ENCODE measurements at regions not wholly inside any gene's neighbourhood (a gene's known extent, or its start where the extent isn't known, plus 50 kb on each side); places are given as distances from the start of the nearest gene placed in this dataset.

- Histone ChIP-seq H3K27me3 (no peaks in the 10 kb centered on the region), H3K4me1 (no peaks in the 10 kb centered on the region), H3K36me3 (no peaks in the 10 kb centered on the region), H3K27ac (no peak overlapping the region), H4K20me1 (no peaks in the 10 kb centered on the region), H3K9ac (no peak overlapping the region), H3K4me2 (no peak overlapping the region), H3K9me3 (no peaks in the 10 kb centered on the region), H3K4me3 (no peak overlapping the region)
- no peak for TF ChIP-seq Cebpa-rat (IDR thresholded peaks at IDR 0.05)
Observed at GRCh38 chr16:75971334-75971733, 245.0 kb upstream of the CPHXL start.

GRCh38 chr16:75983296-75983695 is 257.0 kb upstream of the CPHXL start:
- H3K27me3 ChIP-seq: no peaks in the 10 kb centered on the region
- TF ChIP-seq Cebpa-rat (IDR thresholded peaks at IDR 0.05): no peak

DNA sequence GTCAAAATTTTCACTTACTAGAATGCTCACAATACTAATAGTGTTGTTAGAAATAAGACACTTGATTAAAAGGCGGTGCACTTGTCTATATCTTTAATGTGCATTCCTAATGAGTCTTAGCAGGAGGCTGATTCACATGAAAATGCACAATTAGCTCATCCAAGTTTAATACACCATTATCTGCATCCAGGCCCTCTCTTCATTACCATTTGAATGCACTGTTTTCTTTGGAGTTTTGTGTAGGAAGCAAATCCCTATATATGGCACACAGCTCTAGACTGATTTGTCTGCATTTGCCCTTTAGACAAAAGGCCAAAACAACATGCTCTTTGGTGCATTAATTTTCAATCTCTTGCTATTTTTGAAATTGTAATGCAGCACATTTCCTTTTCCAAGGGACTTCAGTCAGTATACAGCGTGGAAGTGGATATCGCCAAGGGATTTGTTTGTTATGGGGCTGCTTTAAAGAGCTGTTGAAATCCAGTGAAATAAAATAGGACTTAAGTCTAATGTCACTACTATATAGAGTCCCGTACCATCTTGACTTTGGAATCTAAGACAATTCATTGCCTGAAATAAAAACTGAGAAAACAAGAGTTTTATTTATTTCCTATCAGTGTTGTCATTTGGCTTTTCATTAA is 257.6 kb upstream of the CPHXL start:
- TF ChIP-seq Cebpa-rat (IDR thresholded peaks at IDR 0.05): no peak
- Histone ChIP-seq H3K9me3 (0 out of 2 replicates have a peak, but pooled peaks cover 5% of the 10 kb centered on the region), H3K36me3 (no peaks in the 10 kb centered on the region), H3K27me3 (no peaks in the 10 kb centered on the region), H4K20me1 (no peaks in the 10 kb centered on the region), H3K4me3 (no peak overlapping the region), H3K4me2 (no peak overlapping the region), H3K9ac (no peak overlapping the region), H3K4me1 (no peaks in the 10 kb centered on the region), H3K27ac (no peak overlapping the region)

More at GRCh38 chr16:75983296-75983695, 257.0 kb upstream of the CPHXL start:
- Histone ChIP-seq H3K9ac (no peak overlapping the region), H3K4me2 (no peak overlapping the region), H3K4me3 (no peak overlapping the region), H3K9me3 (0 out of 2 replicates have a peak, but pooled peaks cover 5% of the 10 kb centered on the region), H3K36me3 (no peaks in the 10 kb centered on the region), H4K20me1 (no peaks in the 10 kb centered on the region), H3K4me1 (no peaks in the 10 kb centered on the region), H3K27ac (no peak overlapping the region)

GRCh38 chr16:75987323-75987722 is 261.0 kb upstream of the CPHXL start:
- Histone ChIP-seq H3K9me3 (0 out of 2 replicates have a peak, but pooled peaks cover 5% of the 10 kb centered on the region), H4K20me1 (no peaks in the 10 kb centered on the region), H3K27me3 (no peaks in the 10 kb centered on the region), H3K4me3 (no peak overlapping the region), H3K9ac (no peak overlapping the region), H3K4me1 (no peaks in the 10 kb centered on the region), H3K4me2 (no peak overlapping the region), H3K36me3 (no peaks in the 10 kb centered on the region), H3K27ac (no peak overlapping the region)
- TF ChIP-seq Cebpa-rat (IDR thresholded peaks at IDR 0.05): no peak

GRCh38 chr16:75996491-75996890 is 270.2 kb upstream of the CPHXL start:
- Histone ChIP-seq H3K4me1 (no peaks in the 10 kb centered on the region; the same call in 1 of the 2 replicates), H3K4me3 (no peak overlapping the region), H3K9ac (no peak overlapping the region), H3K27me3 (no peaks in the 10 kb centered on the region), H3K4me2 (no peak overlapping the region), H3K9me3 (no peaks in the 10 kb centered on the region), H3K36me3 (no peaks in the 10 kb centered on the region), H4K20me1 (no peaks in the 10 kb centered on the region), H3K27ac (no peak overlapping the region)
- no peak for TF ChIP-seq Cebpa-rat (IDR thresholded peaks at IDR 0.05)

GRCh38 chr16:75997606-75998005 is 271.3 kb upstream of the CPHXL start:
- Histone ChIP-seq H3K4me3 (no peak overlapping the region), H3K4me2 (no peak overlapping the region), H3K9me3 (no peaks in the 10 kb centered on the region), H3K9ac (no peak overlapping the region), H3K27me3 (no peaks in the 10 kb centered on the region), H3K4me1 (no peaks in the 10 kb centered on the region; the same call in 1 of the 2 replicates), H3K27ac (no peak overlapping the region), H3K36me3 (no peaks in the 10 kb centered on the region), H4K20me1 (no peaks in the 10 kb centered on the region)
- TF ChIP-seq Cebpa-rat (IDR thresholded peaks at IDR 0.05): no peak

- Histone ChIP-seq H3K27me3 (no peaks in the 10 kb centered on the region), H3K4me1 (no peaks in the 10 kb centered on the region)
Observed at GRCh38 chr16:76007645-76008044, 269.6 kb upstream of the CNTNAP4 start.

GRCh38 chr16:76023835-76024234 is 253.4 kb upstream of the CNTNAP4 start:
- H3K9ac ChIP-seq: no peak overlapping the region
- no peaks in the 10 kb centered on the region for H3K9me3 ChIP-seq
- H3K27ac ChIP-seq: no peak overlapping the region
- no peaks in the 10 kb centered on the region for H3K27me3 ChIP-seq
- H3K4me1 ChIP-seq: no peaks in the 10 kb centered on the region
- H3K36me3 ChIP-seq: no peaks in the 10 kb centered on the region
- no peaks in the 10 kb centered on the region for H4K20me1 ChIP-seq
- H3K4me3 ChIP-seq: no peak overlapping the region
- TF ChIP-seq Cebpa-rat (IDR thresholded peaks at IDR 0.05): no peak
- H3K4me2 ChIP-seq: no peak overlapping the region

More at GRCh38 chr16:76007645-76008044, 269.6 kb upstream of the CNTNAP4 start:
- H3K9ac ChIP-seq: no peak overlapping the region
- H3K4me3 ChIP-seq: no peak overlapping the region
- TF ChIP-seq Cebpa-rat (IDR thresholded peaks at IDR 0.05): no peak
- no peaks in the 10 kb centered on the region for H3K9me3 ChIP-seq
- no peaks in the 10 kb centered on the region for H3K36me3 ChIP-seq
- no peaks in the 10 kb centered on the region for H4K20me1 ChIP-seq
- H3K27ac ChIP-seq: no peak overlapping the region
- no peak overlapping the region for H3K4me2 ChIP-seq

DNA sequence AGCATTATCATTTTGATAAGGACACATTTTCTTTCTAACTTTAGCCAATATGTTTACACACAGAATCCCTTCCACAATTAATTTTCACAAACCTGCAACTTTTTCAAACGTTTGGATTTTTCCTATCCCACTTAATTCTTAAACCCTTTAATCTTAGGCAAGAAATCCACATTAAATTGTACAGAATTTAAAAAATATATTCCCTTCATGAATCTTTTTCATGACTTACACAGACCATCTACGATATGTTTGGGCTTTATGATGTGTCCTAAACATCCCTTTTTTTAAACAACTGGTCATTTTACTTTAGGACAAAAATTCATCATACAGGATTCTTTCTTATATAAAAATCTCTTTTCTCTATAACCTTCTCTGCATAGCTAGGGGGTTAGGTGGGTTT is 241.5 kb upstream of the CNTNAP4 start:
- Histone ChIP-seq H3K36me3 (no peaks in the 10 kb centered on the region), H3K4me1 (no peaks in the 10 kb centered on the region), H4K20me1 (no peaks in the 10 kb centered on the region), H3K9ac (no peak overlapping the region), H3K27ac (no peak overlapping the region), H3K27me3 (no peaks in the 10 kb centered on the region), H3K9me3 (peaks cover 34% of the 10 kb centered on the region), H3K4me3 (no peak overlapping the region), H3K4me2 (no peak overlapping the region)
- no peak for TF ChIP-seq Cebpa-rat (IDR thresholded peaks at IDR 0.05)

- no peaks in the 10 kb centered on the region for H3K36me3 ChIP-seq
- H3K4me3 ChIP-seq: no peak overlapping the region
- no peak overlapping the region for H3K27ac ChIP-seq
- no peaks in the 10 kb centered on the region for H4K20me1 ChIP-seq
- H3K9ac ChIP-seq: no peak overlapping the region
- H3K9me3 ChIP-seq: peaks cover 34% of the 10 kb centered on the region
- H3K4me2 ChIP-seq: no peak overlapping the region
- no peak for TF ChIP-seq Cebpa-rat (IDR thresholded peaks at IDR 0.05)
- no peaks in the 10 kb centered on the region for H3K4me1 ChIP-seq
- no peaks in the 10 kb centered on the region for H3K27me3 ChIP-seq
Observed at GRCh38 chr16:76038097-76038496, 239.1 kb upstream of the CNTNAP4 start.
